Sciatic nerve (tissue), 2 donors: ENCODE measurements at regions not wholly inside any gene's neighbourhood (a gene's known extent, or its start where the extent isn't known, plus 50 kb on each side); places are given as distances from the start of the nearest gene placed in this dataset.
A peak's percentile ranks its signal among the peaks of the same experiment; 100 is the strongest.

Source experiments
- ATAC-seq: fragments of 200-7000 bp; cut with Tn5 transposase; one replicate; pipeline ENCODE4 v1.9.1; 2020; ENCODE audit warnings: mild to moderate bottlenecking, moderate library complexity
- DNase-seq: peaks from one replicate; pipeline ENCODE4 v3.0.0-alpha.2; 2020; ENCODE audit warnings: low spot score
- intact Hi-C: fragments of 100-400 bp; cut with DNase I; formaldehyde crosslinking; loops from one replicate; pipeline ENCODE4 v1.14.2; 2022
- donor health status: DM: no; HTN: no; CAD: no.
- donor health status: DM: no; HTN: no; CAD: no.

- intact Hi-C loops: no loop called here
- ATAC-seq (no peak), DNase-seq (no peak)
These were observed 497.4 kb upstream of the RASGRP1 start for GRCh38 chr15:39061952-39062464.

- intact Hi-C loops: no loop called here
- DNase-seq (no peak), ATAC-seq (no peak)
These were observed 502.1 kb upstream of the RASGRP1 start for GRCh38 chr15:39066677-39067076.

GRCh38 chr15:39074341-39074985 lies 506.4 kb upstream of the THBS1 start:
- ATAC-seq (no peak), DNase-seq (no peak)
- intact Hi-C loops: no loop called here

GRCh38 chr15:39075311-39075710 lies 505.6 kb upstream of the THBS1 start:
- DNase-seq (no peak), ATAC-seq (peak; percentile 60)
- intact Hi-C loops: no loop called here

DNA sequence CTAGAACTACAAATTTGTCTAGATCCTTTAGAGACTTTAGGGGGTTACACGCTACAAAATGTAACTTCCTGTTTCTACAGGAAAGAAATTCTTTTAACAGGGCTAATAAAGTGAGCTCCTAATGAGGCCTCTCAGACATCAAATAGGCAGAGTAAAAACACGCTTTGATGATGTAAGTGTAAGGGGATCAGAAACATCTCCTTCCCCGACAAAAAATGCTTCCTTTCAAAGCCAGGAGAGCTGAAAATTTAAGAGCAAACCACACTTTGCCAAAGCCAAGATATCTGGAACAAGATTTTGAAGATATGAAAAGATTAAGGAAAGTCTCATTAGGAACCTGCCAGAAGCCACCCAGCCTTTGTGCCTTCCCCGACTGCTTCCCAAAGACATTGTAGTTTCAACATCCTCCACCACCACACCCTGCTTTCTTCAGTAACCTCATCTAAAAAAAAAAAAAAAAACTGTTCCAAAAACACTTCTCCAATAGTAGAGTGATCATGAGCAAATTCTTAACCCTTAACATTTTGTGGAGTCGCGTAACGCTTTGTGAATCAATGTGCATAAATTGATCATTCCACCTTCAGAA lies 505.0 kb upstream of the THBS1 start:
- DNase-seq: no peak
- peak; percentile 92 for ATAC-seq
- intact Hi-C loops: no loop called here

- intact Hi-C loops: no loop called here
- ATAC-seq (no peak), DNase-seq (no peak)
These were observed 502.9 kb upstream of the THBS1 start for GRCh38 chr15:39078026-39078425.

DNA sequence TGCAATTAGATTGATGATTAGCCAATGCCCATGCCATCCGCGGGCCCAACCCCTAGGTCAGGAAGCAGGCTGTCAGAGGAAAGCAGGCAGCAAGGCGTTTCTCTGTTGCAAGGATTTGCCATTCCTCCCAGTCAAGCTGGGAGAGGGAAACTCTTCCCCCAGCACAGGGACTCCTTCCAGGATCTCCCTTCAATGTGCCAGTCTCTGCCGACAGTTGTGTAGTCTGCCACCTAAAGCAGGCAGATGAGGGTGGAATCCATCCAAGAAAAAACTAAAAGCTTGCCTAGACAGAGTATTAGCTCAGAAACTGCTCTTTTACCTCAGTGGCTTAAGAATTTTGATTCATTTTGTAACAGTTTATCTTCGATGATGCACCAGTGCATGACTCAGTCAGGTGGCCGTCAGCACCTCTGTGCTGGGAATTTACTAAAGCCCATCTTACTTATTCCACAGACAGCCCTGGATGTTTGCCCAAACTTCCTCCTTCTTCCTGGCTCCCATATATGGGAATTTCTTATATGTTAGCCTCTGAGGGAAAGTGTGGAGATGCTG lies 501.5 kb upstream of the THBS1 start:
- DNase-seq: no peak
- ATAC-seq: no peak
- intact Hi-C loops: no loop called here

DNA sequence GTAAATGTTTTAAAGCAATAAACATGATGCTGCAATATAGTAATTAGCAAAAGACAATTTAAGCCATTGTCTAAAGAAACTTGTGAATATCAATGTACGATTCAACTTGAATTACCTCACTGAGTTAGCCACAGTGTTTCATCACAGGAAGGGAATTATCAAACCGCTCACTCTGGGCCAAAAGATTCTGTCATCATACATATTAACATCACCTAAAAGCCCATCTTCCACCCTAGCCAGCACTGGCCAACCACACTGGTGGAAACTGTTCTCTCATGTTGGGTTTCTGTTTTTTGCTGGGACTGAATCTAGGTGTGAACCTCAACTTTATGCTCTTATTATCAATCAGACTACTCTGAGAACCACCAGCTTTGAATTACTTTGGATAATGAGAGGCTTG lies 497.7 kb upstream of the THBS1 start:
- intact Hi-C loops: no loop called here
- peak; percentile 45 for ATAC-seq
- DNase-seq: no peak

- ATAC-seq (peak; percentile 49), DNase-seq (no peak)
- intact Hi-C loops: no loop called here
These were observed 496.0 kb upstream of the THBS1 start for GRCh38 chr15:39084674-39085530.

GRCh38 chr15:39086641-39087040 lies 494.2 kb upstream of the THBS1 start:
- DNase-seq: no peak
- intact Hi-C loops: no loop called here
- no peak for ATAC-seq

DNA sequence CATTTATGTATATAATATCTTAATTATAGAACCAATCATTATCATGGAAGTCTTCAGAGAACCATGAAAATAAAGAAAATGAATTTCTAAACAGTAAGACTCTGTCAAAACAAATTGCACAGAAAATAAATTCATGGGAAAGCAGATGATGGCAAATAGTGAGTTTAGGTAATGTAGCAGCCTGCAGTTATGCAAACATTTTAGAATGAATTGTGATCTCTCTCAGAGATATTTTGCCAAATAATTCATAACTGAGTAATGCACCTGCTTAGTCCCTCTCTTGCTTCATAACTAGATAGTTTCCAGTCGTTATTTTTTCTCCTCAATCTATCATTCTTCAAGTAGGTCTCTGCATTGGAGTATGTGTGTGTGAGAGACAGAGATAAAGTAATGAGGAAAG lies 492.7 kb upstream of the THBS1 start:
- intact Hi-C loops: no loop called here
- no peak for DNase-seq

GRCh38 chr15:39092354-39092753 lies 488.5 kb upstream of the THBS1 start:
- intact Hi-C loops: no loop called here
- DNase-seq: no peak
- no peak for ATAC-seq

More for the DNA sequence above, 492.7 kb upstream of the THBS1 start:
- ATAC-seq: no peak

DNA sequence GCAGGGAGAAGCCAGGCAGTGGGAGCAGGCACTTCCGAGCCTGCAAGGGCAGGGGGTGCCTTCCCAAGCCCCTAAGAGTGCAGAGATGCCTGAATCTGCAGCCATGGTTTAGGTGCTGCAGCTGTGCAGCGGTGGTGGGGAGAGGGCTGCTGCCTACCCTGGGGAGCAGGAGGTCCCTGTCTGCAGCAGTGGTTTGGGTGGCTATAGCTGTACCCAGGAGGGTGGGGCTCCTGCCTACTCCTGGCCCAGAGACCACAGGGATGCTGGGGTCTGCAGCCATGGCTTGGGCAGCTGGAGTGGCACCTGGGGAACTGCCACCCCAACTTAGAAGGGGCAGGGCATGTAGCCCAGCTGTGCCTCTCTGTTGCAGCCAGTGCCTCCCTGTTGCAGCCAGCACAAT lies 488.1 kb upstream of the THBS1 start:
- intact Hi-C loops: no loop called here
- no peak for ATAC-seq
- DNase-seq: no peak

GRCh38 chr15:39094116-39094515 lies 486.8 kb upstream of the THBS1 start:
- intact Hi-C loops: no loop called here
- DNase-seq (no peak), ATAC-seq (no peak)

- no peak for DNase-seq
- no peak for ATAC-seq
- intact Hi-C loops: no loop called here
These were observed 485.5 kb upstream of the THBS1 start for GRCh38 chr15:39095218-39095879.

DNA sequence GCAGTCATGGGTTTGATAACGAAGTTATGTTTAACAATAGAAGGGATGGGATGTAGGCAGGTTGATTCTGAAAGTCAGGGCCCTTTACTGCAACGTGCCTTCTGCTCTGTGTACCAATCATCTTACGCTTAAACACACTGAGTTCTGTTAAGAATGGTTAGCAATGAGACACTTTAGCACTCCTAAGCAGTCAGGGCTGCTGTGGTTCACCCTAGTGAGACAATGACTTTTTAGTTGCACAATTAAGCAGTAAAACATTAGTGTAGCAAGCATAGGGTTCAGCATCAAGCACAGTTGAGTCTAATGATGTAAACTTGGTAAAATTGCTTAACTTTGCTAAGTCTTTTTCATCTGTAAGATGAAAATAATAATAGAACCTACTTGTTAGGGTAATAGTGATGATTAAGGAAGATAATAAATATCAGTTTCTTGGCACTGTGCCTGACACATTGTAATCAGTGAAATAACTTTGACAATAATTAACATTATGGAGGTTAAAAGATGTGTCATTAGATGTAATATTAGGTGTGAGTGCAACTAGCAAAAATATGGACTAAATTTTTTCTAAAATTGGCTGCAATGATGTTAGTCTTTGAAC lies 484.2 kb upstream of the THBS1 start:
- ATAC-seq (no peak), DNase-seq (no peak)
- intact Hi-C loops: no loop called here

DNA sequence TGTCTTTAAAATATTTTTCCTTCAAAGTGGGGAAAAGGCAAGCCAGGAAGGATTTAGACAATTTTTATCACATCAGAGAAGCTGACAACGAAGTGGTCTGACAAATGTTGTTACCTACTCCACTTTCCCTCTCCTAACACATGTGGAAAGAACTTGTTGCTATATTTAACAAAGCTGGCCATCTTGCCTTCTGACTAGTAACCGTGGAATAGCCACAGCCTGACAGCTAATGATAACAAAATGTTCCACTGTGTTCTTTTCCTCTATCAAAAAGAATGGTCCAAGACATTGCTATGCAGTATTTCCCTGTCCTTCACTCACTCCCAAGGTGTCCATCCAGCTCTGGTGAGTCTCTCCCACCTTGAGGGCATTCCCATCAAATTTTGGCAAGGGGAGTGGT lies 481.4 kb upstream of the THBS1 start:
- no peak for ATAC-seq
- intact Hi-C loops: no loop called here
- DNase-seq: no peak

DNA sequence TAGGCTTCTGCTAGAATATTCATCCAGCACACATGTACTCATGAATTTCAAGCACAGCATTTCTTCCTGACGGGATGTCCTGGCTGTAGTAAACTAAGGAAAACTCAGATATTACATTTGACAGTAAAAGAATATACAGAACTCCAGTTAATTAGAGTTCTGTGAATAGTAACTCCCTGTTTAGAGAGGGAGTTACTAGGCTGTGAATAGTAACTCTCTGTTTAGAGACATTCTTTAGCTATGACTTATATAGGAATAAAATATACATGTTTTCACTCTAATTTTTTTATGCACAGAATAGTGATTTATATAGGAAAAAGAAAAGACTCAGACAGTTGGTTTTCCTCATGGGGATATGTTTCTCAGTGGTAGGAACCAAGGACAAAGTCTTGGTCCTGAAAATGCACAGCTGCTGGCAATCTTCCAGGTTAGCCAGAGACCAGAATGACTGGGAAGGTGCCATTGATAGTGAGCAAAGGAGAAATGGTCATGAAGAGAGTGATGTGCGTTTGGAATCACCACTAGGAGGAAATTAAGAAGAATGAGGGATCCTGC lies 480.7 kb upstream of the THBS1 start:
- no peak for ATAC-seq
- intact Hi-C loops: no loop called here
- DNase-seq: no peak

- intact Hi-C loops: no loop called here
- no peak for ATAC-seq
- DNase-seq: no peak
These were observed 478.4 kb upstream of the THBS1 start for GRCh38 chr15:39102431-39102830.
